Stomach (tissue), 8 donors: ENCODE measurements at regions not wholly inside any gene's neighbourhood (a gene's known extent, or its start where the extent isn't known, plus 50 kb on each side); places are given as distances from the start of the nearest gene placed in this dataset.

Experiments used
- DNase-seq, 2 donors: peaks; one replicate each; pipeline versions ENCODE4 v3.0.0 to v3.0.0-alpha.2; 2013 to 2019
- H3K27ac ChIP-seq, 5 donors: fragments of 200-600 bp in 4 of 5; sonication (generic) in 4 of 5; one replicate each; pipeline ENCODE4 v1.5.1; 2013 to 2019; ENCODE audit warnings: mild to moderate bottlenecking in 1 of 5, moderate library complexity in 1 of 5
- H3K27me3 ChIP-seq, 3 donors: fragments of 200-600 bp; sonication (generic); one replicate each; pipeline ENCODE4 v1.5.1; 2017 to 2019; ENCODE audit warnings: mixed run types in 1 of 3
- H3K36me3 ChIP-seq, 4 donors: fragments of 200-600 bp; sonication (generic); 1 replicate in 3 of 4; 2 replicates in 1 of 4; pipeline ENCODE4 v1.5.1; 2016 to 2019
- H3K4me1 ChIP-seq, 4 donors: fragments of 200-600 bp; sonication (generic); one replicate each; pipeline ENCODE4 v1.5.1; 2016 to 2019
- H3K4me3 ChIP-seq, 4 donors: fragments of 200-600 bp; sonication (generic) in 3 of 4; one replicate each; pipeline ENCODE4 v1.5.1; 2016 to 2019; ENCODE audit warnings: mild to moderate bottlenecking in 1 of 4
- H3K9me3 ChIP-seq, 4 donors: fragments of 200-600 bp; sonication (generic); one replicate each; pipeline ENCODE4 v1.5.1; 2016 to 2019
- EP300 ChIP-seq: sonication (generic); formaldehyde crosslinking; IDR thresholded peaks from one replicate; pipeline ENCODE4 v1.6.1; 2017; ENCODE audit warnings: antibody characterized with exemption
- POLR2A ChIP-seq, 4 donors: fragments of 450-650 bp; IDR thresholded peaks; one replicate each; pipeline ENCODE4 v1.6.1; 2016; ENCODE audit warnings: antibody characterized with exemption in 4 of 4, control low read depth in 2 of 4, mild to moderate bottlenecking in 1 of 4, moderate library complexity in 1 of 4
- POLR2AphosphoS5 ChIP-seq, 3 donors: sonication (generic); formaldehyde crosslinking; IDR thresholded peaks; one replicate each; pipeline ENCODE4 v1.6.1; 2016; ENCODE audit warnings: antibody characterized with exemption in 3 of 3
- WGBS, 5 donors: extraction: QIAGEN DNeasy Blood & Tissue Kit in 3 of 5; methylation state at CpG; one replicate each; pipeline versions ENCODE4 v1.1.5 to v1.1.7; 2013 to 2018; 5-methylcytosine and 5-hydroxymethylcytosine counted together
- intact Hi-C: fragments of 100-400 bp; cut with DNase I; formaldehyde crosslinking; loops from one replicate; pipeline ENCODE4 v1.15.1; 2023; ENCODE audit warnings: low total_unique reads
- TF ChIP-seq, protein P1 (sequence below), 7 experiments: fragments of 450-650 bp in 4 of 7; fragments of 200-600 bp in 3 of 7; sonication (generic) in 3 of 7; IDR thresholded peaks; one replicate each; pipeline ENCODE4 v1.5.1; 2016 to 2019; ENCODE audit warnings: antibody characterized with exemption in 7 of 7, control low read depth in 2 of 7, mild to moderate bottlenecking in 1 of 7
- donor health status: healthy with polysubstance abuse.
- donor health status: Bipolar disorder and iron deficiency.
- donor health status: healthy.

GRCh38 chr2:59047373-59047995 lies 806.4 kb upstream of the FANCL start:
- DNase-seq: peak in 1 of 2 donors; percentile 14
- Histone ChIP-seq H3K9me3 (no peaks in the 10 kb centered on the region), H3K27ac (no peak overlapping the region), H3K36me3 (no peaks in the 10 kb centered on the region), H3K4me1 (no peaks in the 10 kb centered on the region), H3K4me3 (no peak overlapping the region), H3K27me3 (no peaks in the 10 kb centered on the region)
- 62 to 77% (median 73%) methylated on average over 4 of the region's 4 CpGs for WGBS, 5 donors
- intact Hi-C loops: no loop called here
- TF ChIP-seq, protein P1, sequence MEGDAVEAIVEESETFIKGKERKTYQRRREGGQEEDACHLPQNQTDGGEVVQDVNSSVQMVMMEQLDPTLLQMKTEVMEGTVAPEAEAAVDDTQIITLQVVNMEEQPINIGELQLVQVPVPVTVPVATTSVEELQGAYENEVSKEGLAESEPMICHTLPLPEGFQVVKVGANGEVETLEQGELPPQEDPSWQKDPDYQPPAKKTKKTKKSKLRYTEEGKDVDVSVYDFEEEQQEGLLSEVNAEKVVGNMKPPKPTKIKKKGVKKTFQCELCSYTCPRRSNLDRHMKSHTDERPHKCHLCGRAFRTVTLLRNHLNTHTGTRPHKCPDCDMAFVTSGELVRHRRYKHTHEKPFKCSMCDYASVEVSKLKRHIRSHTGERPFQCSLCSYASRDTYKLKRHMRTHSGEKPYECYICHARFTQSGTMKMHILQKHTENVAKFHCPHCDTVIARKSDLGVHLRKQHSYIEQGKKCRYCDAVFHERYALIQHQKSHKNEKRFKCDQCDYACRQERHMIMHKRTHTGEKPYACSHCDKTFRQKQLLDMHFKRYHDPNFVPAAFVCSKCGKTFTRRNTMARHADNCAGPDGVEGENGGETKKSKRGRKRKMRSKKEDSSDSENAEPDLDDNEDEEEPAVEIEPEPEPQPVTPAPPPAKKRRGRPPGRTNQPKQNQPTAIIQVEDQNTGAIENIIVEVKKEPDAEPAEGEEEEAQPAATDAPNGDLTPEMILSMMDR (IDR thresholded peaks at IDR 0.05): no peak
- TF ChIP-seq EP300: no peak
- TF ChIP-seq POLR2A (IDR thresholded peaks at IDR 0.05): no peak
- TF ChIP-seq POLR2AphosphoS5 (IDR thresholded peaks at IDR 0.05): no peak

DNA sequence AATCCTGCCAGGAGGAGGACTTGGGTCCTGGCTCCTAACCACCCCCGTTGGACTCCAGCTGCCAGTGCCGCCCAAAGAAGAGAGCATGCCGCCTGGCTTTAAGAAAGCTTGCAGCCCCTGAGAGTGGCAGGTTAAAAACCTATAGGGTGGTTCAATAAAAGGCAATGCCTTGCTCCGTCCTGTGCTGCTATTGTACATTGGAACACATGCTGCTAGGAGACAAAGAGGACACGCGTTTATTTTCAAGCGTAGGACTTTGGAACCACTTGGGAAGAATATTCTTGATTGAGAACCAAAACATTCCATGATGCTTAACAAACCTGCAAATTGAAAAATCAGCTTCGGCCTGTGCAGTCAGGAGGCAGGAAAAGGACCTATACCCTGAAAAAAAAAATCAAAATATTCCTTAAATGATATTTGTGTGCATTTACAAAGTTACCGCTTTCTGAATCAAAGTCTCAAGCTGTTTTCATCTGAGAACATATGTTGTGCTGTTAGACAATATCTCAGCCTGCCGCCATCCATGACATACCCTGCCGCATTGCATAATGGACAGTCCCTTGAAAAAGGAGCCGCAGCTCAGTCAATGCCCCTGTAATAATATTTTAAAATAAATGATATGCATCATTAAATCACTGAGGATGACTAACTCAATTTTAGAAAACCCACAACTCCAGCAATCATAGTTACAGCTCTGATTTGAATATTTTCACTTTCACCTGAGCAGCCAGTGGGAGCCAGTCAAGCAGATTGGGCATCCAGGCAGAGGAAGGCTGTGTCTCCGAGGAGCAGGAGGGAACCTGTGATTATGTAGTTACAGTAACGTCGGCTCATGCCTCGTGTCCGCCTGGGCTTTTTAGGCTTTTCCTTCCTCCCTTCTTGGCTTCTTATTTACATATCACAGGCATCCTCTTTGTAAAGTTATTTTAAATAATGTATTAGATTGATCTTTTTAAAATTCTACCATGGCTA lies 805.6 kb upstream of the FANCL start:
- Histone ChIP-seq H3K4me3 (no peak overlapping the region), H3K4me1 (no peaks in the 10 kb centered on the region), H3K9me3 (no peaks in the 10 kb centered on the region), H3K27ac (no peak overlapping the region), H3K27me3 (no peaks in the 10 kb centered on the region), H3K36me3 (no peaks in the 10 kb centered on the region)
- 87 to 90% (median 89%) methylated on average over 17 of the region's 17 CpGs for WGBS, 5 donors
- intact Hi-C loops: no loop called here
- TF ChIP-seq POLR2AphosphoS5 (IDR thresholded peaks at IDR 0.05) (no peak), POLR2A (IDR thresholded peaks at IDR 0.05) (no peak), EP300 (no peak)
- TF ChIP-seq, protein P1 (IDR thresholded peaks at IDR 0.05): no peak
- no peak for DNase-seq

- intact Hi-C loops: no loop called here
- Histone ChIP-seq H3K9me3 (no peaks in the 10 kb centered on the region), H3K4me3 (no peak overlapping the region), H3K4me1 (no peaks in the 10 kb centered on the region), H3K27me3 (no peaks in the 10 kb centered on the region), H3K27ac (no peak overlapping the region), H3K36me3 (no peaks in the 10 kb centered on the region)
- no peak for TF ChIP-seq POLR2AphosphoS5 (IDR thresholded peaks at IDR 0.05)
- TF ChIP-seq, protein P1 (IDR thresholded peaks at IDR 0.05): no peak
- no peak for TF ChIP-seq POLR2A (IDR thresholded peaks at IDR 0.05)
- no peak for TF ChIP-seq EP300
- WGBS, 5 donors: 79 to 88% (median 83%) methylated on average over 1 of the region's 1 CpG
- DNase-seq: no peak
These were observed 803.6 kb upstream of the FANCL start for GRCh38 chr2:59044736-59045135.

DNA sequence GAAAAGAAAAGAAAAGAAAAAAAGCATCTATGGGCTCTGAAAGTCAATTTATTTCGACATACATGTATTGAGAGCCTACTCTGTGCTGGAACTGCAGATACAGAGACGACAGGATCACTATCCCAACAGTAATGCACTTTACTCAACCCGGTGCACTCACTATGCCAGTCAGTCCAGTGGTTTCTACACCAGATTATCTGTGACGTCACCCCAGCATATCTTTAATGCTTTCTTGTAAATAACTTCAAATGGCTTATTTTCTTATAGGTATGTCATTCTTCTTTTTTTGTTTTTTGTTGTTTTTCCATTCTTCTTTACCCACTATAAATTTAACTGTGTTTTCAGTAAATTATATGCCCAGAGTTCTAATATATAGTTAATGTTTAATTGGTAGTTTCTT lies 800.0 kb upstream of the FANCL start:
- no peak overlapping the region for H3K4me3 ChIP-seq
- no peaks in the 10 kb centered on the region for H3K9me3 ChIP-seq
- H3K36me3 ChIP-seq: no peaks in the 10 kb centered on the region
- no peak overlapping the region for H3K27ac ChIP-seq
- TF ChIP-seq, protein P1 (IDR thresholded peaks at IDR 0.05): no peak
- TF ChIP-seq POLR2AphosphoS5 (IDR thresholded peaks at IDR 0.05): no peak
- no peak for TF ChIP-seq POLR2A (IDR thresholded peaks at IDR 0.05)
- TF ChIP-seq EP300: no peak
- WGBS, 5 donors: 66 to 86% (median 76%) methylated on average over 4 of the region's 4 CpGs
- intact Hi-C loops: no loop called here
- no peaks in the 10 kb centered on the region for H3K4me1 ChIP-seq
- DNase-seq: no peak
- H3K27me3 ChIP-seq: no peaks in the 10 kb centered on the region
